ENCODE measurements at regions not wholly inside any gene's neighbourhood (a gene's known extent, or its start where the extent isn't known, plus 50 kb on each side); places are given as distances from the start of the nearest gene placed in this dataset.

DNA sequence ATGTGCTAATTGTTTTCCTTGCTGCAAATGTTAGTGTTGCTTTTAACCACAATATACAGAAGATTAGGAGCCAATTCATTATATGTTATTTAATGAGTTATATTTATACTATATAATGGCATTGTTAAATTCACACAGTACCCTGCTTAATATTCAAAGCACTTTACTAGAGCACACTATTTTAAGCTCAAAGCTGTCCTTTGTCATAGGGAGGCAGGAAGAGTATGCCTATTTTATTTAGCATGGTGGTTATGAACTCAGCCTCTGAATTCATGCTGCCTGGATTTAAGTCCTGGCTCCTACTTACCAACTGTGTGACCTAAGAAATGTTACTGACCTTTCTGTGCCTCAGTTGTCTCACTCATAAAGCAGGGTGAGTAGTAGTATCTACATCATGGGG lies 80.5 kb downstream of the FASTKD2 start:
- H3K4me3 Mint-ChIP-seq: no peak overlapping the region
- no peak for DNase-seq
- TF ChIP-seq, protein P1, sequence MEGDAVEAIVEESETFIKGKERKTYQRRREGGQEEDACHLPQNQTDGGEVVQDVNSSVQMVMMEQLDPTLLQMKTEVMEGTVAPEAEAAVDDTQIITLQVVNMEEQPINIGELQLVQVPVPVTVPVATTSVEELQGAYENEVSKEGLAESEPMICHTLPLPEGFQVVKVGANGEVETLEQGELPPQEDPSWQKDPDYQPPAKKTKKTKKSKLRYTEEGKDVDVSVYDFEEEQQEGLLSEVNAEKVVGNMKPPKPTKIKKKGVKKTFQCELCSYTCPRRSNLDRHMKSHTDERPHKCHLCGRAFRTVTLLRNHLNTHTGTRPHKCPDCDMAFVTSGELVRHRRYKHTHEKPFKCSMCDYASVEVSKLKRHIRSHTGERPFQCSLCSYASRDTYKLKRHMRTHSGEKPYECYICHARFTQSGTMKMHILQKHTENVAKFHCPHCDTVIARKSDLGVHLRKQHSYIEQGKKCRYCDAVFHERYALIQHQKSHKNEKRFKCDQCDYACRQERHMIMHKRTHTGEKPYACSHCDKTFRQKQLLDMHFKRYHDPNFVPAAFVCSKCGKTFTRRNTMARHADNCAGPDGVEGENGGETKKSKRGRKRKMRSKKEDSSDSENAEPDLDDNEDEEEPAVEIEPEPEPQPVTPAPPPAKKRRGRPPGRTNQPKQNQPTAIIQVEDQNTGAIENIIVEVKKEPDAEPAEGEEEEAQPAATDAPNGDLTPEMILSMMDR (IDR thresholded peaks at IDR 0.05): no peak
- H3K27ac Mint-ChIP-seq: no peak overlapping the region
- ChIA-PET POLR2A (no interaction called here), CTCF (no interaction called here)
- no peaks in the 10 kb centered on the region for H3K4me1 Mint-ChIP-seq (ENCODE audit: low read depth)
- H3K36me3 Mint-ChIP-seq (ENCODE audit: low read depth): no peaks in the 10 kb centered on the region
- no peaks in the 10 kb centered on the region for H3K27me3 Mint-ChIP-seq
- intact Hi-C loops (cut with micrococcal nuclease): no loop called here
- no peaks in the 10 kb centered on the region for H3K9me3 Mint-ChIP-seq
- ATAC-seq: no peak

DNA sequence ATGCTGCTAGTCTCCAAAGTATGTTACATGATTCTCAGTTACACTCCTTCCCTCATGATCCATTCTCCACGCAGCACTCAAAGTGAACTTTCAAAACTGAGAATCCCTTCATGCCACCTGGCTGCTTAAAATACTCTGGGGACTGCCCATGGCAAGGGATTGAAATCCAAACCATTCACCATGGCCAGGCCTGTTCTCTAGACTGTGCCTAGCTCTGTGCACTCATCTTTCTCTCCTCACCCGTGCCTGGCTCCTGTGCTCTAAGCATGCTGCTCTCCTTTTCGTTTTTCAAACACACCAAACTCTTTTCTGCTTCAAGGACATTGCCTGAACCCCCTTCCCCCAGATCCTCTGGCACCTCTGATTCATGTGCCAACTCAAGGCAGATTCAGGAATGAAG lies 80.9 kb downstream of the FASTKD2 start:
- no peaks in the 10 kb centered on the region for H3K27me3 Mint-ChIP-seq

DNA sequence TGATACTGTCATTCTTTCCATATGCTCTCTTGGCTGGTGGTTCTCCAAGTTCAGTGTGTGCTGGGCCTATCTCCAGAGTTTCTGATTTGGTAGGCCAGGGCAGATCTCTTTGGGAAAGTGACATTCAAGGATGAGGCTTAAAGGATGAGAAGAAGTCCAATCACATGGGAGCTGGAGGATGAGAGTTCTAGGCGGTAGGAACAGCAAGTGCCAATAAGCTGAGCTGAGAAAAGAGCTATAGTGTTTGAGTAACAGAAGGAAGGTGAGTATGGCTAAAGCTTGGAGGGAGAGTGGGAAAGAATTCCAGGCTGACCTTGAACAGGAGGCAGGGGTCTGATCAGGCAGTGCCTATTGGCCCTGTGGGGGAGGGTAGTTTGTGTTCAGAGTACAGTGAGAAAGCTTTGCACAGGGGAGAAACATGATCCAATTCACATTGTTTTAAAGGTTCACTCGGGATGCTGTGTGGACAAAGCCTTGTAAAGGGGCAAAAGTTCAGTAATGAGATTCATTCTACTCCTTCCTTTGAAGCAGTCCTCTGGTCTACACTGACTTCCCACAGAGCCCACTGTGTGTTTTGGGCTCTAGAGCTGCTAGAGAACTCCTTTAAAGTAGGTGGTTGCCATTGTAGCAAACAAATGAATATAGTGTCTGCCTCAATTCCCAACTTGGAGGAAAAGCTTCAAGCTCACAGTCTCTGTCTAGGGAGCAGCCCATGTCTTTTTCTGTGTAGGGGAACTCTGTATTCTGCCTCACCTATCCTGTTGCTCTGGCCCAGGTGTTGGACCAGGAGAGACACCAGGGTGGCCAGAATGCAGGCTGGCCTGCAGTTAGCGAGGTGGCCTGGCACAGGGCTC lies 81.8 kb downstream of the FASTKD2 start:
- Mint-ChIP-seq H3K27ac (no peak overlapping the region), H3K36me3 (ENCODE audit: low read depth) (no peaks in the 10 kb centered on the region), H3K9me3 (no peaks in the 10 kb centered on the region), H3K27me3 (no peaks in the 10 kb centered on the region), H3K4me3 (no peak overlapping the region), H3K4me1 (ENCODE audit: low read depth) (no peaks in the 10 kb centered on the region)
- intact Hi-C loops (cut with micrococcal nuclease): no loop called here
- TF ChIP-seq, protein P1 (IDR thresholded peaks at IDR 0.05): no peak
- POLR2A ChIA-PET: interaction anchor here (0.6 to 0.9 kb wide), 2 partner anchors 10 to 17 kb away, joined by 3 to 4 read pairs; no protein-coding TSS in a partner anchor
- CTCF ChIA-PET: interaction anchor here (0.6 to 1.4 kb wide), 2 partner anchors 10 to 15 kb away, joined by 3 read pairs; no protein-coding TSS in a partner anchor
- ATAC-seq (no peak), DNase-seq (no peak)

More for the DNA sequence above, 80.9 kb downstream of the FASTKD2 start:
- Mint-ChIP-seq H3K36me3 (ENCODE audit: low read depth) (no peaks in the 10 kb centered on the region), H3K4me1 (ENCODE audit: low read depth) (no peaks in the 10 kb centered on the region), H3K27ac (no peak overlapping the region), H3K9me3 (no peaks in the 10 kb centered on the region), H3K4me3 (no peak overlapping the region)
- ATAC-seq (no peak), DNase-seq (no peak)
- intact Hi-C loops (cut with micrococcal nuclease): no loop called here
- TF ChIP-seq, protein P1 (IDR thresholded peaks at IDR 0.05): no peak
- ChIA-PET CTCF (interaction anchor here (1.4 kb wide), 1 partner anchor 9 kb away, joined by 3 read pairs; no protein-coding TSS in a partner anchor), POLR2A (interaction anchor here (0.9 kb wide), 1 partner anchor 9 kb away, joined by 4 read pairs; no protein-coding TSS in a partner anchor)

DNA sequence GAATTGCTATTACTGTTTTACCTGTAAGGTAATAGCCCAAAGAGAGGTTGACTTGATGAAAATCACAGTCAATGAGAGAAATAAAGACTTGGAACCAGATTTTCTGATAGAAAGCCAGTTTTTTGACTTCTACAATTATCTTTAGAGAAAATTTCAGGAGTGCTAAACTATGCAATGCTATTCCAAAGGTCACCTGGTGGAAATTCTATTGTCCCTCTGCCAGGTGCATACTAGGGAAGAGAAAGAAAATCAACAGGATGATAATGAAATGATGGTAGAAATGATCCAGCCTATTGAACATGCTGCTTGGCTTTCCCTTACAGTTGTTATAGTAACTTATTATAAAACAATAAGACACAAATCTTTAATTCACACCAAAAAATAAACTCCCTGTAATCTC lies 85.0 kb downstream of the FASTKD2 start:
- ChIA-PET CTCF (no interaction called here), POLR2A (no interaction called here)
- no peak overlapping the region for H3K27ac Mint-ChIP-seq
- ATAC-seq: no peak
- no peaks in the 10 kb centered on the region for H3K4me1 Mint-ChIP-seq (ENCODE audit: low read depth)
- intact Hi-C loops (cut with micrococcal nuclease): no loop called here
- no peak overlapping the region for H3K4me3 Mint-ChIP-seq
- H3K36me3 Mint-ChIP-seq (ENCODE audit: low read depth): no peaks in the 10 kb centered on the region
- H3K9me3 Mint-ChIP-seq: no peaks in the 10 kb centered on the region
- TF ChIP-seq, protein P1 (IDR thresholded peaks at IDR 0.05): no peak
- no peaks in the 10 kb centered on the region for H3K27me3 Mint-ChIP-seq
- DNase-seq: no peak

DNA sequence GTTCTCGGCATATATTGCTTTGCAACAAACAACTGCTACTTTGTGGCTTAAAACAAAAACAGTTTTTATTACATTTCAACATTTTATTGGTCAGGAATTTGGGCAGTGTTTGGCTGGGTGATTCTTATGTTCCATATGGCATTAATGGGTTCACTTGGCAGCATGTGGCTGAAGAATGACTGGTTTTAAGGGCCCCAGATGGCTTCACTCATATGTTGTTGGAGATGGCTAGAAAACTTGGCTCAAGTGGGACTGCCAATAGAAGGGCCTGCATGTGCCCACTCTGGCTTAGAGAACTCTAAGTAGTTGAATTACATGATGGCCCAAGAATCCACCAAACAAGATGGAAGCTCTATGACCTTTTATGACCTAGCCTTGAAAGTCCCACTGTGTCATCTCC lies 86.1 kb downstream of the FASTKD2 start:
- ATAC-seq (no peak), DNase-seq (no peak)
- intact Hi-C loops (cut with micrococcal nuclease): no loop called here
- no peaks in the 10 kb centered on the region for H3K36me3 Mint-ChIP-seq (ENCODE audit: low read depth)
- ChIA-PET CTCF (interaction anchor here (0.8 kb wide), 1 partner anchor 51 kb away, joined by 3 read pairs; no protein-coding TSS in a partner anchor), POLR2A (no interaction called here)
- H3K27me3 Mint-ChIP-seq: no peaks in the 10 kb centered on the region
- no peak overlapping the region for H3K4me3 Mint-ChIP-seq
- H3K27ac Mint-ChIP-seq: no peak overlapping the region
- H3K9me3 Mint-ChIP-seq: no peaks in the 10 kb centered on the region
- no peaks in the 10 kb centered on the region for H3K4me1 Mint-ChIP-seq (ENCODE audit: low read depth)
- TF ChIP-seq, protein P1 (IDR thresholded peaks at IDR 0.05): no peak

All from activated CD8-positive, alpha-beta T cell treated with anti-CD3 and anti-CD28 coated beads for 36 hours (primary cell).